ENCODE measurements at regions not wholly inside any gene's neighbourhood (a gene's known extent, or its start where the extent isn't known, plus 50 kb on each side); places are given as distances from the start of the nearest gene placed in this dataset.

GRCh38 chrX:99192421-99192820 lies 1217.7 kb downstream of the PCDH19 start:
- TF ChIP-seq EZH2 (IDR thresholded peaks at IDR 0.05) (no peak), POLR2AphosphoS5 (IDR thresholded peaks at IDR 0.05; ENCODE audit: borderline replicate concordance, low read depth, low read length) (no peak)
